HG03280 (cell line): ENCODE measurements at regions not wholly inside any gene's neighbourhood (a gene's known extent, or its start where the extent isn't known, plus 50 kb on each side); places are given as distances from the start of the nearest gene placed in this dataset.
"Not testable (repeated sequence)": the region's sequence is repeated elsewhere in the genome, so short reads cannot be mapped to it uniquely, and the experiment has no call there.

Experiments used
- ATAC-seq: cut with Tn5 transposase; IDR thresholded peaks from one replicate; pipeline ENCODE4 v1.9.1; 2021; ENCODE audit warnings: mild to moderate bottlenecking, moderate library complexity; ENCODE audit not compliant: unreplicated experiment

DNA sequence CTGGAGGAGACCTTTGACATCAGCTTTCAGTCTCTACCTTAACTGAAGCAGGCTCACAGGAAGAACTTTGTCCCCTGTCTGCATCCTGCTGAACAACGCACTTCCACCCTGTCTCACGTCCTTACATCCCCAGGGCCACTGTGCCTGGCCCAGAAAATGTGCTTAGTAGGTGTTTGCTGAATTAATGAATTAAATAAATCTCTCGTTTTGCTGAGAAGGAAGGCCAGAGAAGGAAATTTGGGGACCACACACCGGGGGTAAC lies 54.3 kb upstream of the CREB3L1 start:
- no peak for ATAC-seq

DNA sequence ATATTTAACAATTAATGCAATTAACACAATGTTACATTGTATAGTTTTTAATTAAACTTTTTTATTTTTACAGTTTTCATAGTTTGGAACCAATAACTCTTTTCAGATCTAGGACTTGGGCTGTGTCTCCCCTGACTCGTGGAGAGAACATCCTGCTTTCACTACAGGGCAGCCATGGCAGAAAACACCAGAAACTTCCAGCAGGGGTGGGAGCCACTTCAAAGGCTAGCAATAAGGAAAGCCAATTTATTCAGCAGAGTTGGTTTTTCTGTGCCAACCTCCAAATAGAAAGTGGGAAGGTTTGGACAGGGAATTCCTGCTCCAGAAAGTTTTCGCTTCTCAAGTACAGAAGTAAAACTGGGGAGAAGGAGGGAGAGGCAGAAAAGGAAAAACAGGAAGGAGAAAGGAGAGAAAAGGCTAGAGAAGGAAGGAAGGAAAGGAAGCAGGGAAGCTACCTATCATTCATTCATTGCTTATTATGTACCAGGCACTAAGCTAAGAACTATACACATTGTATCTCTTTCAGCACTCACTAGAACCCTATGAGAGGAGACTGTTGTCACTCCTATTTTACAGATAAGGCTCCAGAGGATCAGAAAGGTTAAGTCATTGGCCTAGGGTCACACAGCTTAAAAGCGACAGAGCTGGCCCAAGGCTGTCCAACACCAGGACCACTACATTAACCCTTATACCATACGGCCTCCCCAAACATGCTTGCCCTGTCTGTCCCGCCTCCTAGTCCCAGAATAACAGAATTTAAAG lies 54.8 kb upstream of the CREB3L1 start:
- ATAC-seq = no peak

DNA sequence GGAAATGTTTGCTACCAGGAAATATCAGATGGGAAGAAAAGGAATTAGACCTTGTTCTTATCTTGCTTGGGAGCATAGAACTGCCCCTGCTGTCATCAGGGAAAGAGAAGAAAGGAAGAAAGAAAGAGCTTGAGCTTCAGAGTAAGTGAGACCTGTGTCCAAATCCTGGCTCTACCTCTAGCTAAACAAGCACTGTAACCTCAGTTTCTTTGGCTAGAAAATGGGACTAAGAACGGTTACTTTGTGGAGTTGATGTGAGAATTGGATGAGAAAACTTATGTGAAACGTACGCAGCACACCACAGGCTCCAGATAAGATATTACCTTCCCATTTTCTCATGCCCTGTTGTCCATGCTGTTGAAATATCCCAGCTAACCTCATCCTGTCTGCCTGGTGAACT lies 57.1 kb upstream of the CREB3L1 start:
- no peak for ATAC-seq

DNA sequence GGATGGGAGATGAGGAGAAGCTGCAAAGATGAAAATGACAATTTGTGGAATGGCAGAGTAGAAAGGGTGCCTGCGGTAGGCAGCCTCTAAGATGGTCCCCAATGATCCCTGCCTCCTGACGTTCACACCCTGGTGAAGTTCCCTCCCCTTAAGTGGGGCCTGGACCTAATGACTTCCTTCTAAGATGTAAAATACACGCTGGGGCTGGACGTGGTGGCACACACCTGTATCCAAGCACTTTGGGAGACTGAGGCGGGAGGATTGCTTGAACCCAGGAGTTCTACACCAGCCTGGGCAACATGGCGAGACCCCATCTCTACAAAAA lies 60.7 kb upstream of the CREB3L1 start:
- no peak for ATAC-seq

DNA sequence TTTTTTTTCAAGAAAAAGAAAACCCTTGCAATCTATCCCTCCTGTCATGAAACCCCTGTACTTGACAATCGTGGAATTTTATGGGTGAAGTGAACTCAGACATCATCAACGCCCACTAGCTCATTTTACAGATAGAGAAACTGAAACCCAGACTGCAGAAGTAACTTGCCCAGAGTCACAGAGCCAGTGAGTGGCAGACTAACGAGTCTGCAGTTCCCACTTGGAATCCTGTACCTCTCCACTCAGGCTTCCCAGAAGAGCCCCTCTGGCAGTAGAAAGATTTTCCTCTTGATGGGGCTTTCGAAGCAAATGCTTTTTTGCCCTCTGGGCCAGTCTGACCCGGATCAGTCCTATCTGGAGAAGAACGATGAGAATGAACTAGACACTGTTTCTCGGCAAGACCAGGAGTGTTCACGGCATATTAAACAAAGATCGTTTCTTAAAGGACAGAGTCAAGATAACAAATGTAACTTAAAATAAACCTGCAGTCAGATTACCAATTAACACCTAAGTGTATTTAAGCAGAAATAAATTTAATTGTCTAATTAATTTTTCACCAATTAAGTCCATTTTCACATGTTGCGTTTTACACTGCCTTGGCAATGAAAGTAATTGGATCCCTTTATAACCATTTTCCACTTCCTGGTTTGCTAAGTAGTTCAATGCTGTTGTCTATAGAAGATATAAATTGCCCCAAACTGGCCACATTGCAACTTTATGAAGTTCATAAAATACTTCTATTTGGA lies 61.3 kb upstream of the CREB3L1 start:
- no peak for ATAC-seq

DNA sequence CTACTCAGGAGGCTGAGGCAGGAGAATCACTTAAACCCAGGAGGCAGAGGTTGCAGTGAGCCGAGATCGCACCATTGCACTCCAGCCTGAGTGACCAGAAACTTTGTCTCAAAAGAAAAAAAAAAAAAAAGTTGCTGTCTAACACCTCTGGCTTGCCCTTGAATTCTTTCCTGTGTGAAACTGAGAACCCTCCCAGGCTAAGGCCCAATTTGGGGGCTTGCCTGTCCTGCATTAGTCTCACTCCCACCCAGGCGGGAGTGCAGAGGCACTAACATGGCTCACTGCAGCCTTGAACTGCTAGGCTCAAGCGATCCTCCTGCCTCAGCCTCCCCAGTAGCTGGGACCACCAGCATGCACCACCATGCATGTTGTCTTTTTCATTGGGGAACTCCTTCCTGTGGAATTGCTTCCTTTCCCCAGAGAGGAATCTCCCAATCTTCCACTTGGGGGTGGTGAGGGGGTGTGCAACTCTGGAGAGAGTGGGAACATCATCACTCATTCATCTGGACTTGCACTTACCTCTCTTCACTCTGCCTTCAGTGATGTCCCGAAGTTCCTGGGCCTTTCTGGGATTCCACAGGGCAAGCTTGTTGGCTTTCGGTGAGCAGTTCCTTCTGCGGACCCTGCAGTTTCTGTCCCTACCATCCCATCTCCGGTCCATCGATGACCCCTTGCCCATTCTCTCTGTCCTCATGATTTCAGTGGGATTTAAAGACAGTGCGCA lies 62.1 kb upstream of the CREB3L1 start:
- no peak for ATAC-seq

DNA sequence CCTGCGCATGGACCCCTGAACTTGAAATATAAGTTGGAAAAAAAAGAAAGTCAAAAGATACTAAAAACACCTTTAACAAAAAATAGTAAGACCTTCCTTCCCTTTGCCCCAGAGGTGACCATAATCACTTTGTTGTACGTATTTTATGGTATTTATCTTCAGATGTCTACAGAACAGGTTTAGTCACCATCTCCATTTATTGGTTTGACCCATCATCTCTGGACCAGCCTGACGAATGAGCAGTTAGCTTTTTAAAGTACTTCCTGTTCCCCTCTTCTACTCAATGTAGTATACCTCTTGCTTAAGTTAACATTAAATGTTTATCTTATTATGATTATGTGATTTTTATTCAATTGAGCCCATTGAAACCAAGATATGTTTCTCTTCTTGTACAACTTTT lies 64.7 kb upstream of the CREB3L1 start:
- no peak for ATAC-seq

DNA sequence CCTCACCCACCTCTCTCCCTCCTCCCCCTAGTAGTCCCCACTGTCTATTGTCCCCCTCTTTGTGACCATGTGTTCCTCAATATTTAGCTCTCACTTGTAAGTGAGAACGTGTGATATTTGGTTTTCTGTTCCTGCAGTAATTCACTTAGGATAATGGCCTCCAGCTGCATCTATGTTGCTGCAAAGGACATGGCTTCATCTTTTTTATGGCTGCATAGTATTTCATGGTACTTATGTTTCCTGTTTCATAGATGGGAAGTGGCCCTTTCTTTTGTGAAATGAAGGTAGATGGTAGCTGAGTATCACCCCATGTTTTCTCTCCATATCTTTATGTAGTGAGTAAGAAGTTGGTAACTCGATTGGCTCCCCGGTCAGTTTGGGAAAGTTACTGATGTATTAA lies 66.6 kb upstream of the CREB3L1 start:
- no peak for ATAC-seq

DNA sequence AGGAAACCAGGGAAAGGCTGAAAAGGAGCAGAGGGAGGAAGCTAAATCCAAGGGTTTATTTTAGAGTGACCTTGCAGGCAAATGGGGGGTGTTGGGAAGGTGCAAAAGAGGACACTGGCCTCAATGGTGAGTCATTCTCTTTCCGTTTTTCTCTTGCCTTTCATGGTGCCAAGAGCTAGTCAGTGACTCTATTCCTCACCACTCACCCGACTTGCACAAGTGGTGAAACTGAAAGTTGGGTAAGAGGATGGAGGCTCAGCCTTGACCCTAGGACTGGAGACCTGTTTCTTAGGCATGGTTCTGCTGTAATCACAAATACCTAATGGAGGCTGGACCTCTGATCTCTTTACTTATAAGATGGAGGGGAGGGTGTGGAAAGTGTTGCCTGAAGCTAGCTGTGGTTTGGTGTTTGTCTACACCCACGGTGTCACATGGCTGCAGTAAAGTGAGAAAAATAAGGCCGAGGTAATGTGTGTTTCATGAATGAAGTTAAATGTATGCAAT lies 67.3 kb upstream of the CREB3L1 start:
- ATAC-seq = peak; percentile 50

DNA sequence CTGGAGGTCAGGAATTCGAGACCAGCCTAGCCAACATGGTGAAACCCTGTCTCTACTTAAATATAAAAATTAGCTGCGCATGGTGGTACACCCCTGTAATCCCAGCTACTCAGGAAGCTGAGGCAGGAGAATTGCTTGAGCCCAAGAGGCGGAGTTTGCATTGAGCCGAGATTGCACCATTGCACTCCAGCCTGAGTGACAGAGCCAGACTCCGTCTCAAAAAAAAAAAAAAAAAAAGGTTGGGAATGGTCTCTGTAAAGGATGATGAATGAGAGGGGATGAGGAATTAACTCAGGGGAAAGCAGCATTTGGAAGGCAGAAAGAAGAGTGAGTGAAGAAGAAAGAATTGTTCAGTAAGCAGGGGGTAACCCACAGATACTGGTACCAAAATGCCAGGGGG lies 67.8 kb upstream of the CREB3L1 start:
- ATAC-seq = not testable (repeated sequence)

DNA sequence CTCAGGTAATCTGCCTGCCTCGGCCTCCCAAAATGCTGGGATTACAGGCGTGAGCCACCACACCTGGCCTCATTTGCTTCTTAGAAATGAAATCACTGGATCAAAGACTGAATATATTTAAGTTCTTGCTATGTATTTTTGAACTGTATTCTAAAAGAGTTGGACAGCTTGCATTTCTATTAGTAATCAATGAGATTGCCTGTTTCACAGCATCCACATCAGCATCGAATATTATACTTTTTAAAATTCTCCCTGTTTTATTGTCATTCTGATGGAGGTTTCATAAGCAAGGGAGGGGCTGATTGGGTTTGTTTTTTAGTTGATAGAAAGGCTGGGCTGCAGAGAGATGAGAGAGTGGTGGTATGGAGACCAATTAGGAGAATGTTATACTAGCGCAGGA lies 68.7 kb upstream of the CREB3L1 start:
- ATAC-seq = no peak

DNA sequence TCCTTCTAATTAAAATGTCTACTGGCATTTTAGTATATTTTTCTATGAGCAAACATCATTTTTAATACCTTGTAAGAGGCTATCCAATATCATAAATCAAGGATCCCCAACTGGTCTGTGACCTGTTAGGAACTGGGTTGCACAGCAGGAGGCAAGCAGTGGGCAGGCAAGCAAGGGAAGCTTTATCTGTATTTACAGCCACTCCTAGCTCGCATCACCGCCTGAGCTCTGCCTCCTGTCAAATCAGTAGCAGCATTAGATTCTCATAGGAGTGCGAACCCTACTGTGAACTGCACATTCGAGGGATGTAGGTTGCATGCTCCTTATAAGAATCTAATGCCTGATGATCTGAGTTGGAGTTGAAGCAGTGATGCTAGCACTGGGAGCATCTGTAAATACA lies 70.2 kb upstream of the CREB3L1 start:
- ATAC-seq = no peak

DNA sequence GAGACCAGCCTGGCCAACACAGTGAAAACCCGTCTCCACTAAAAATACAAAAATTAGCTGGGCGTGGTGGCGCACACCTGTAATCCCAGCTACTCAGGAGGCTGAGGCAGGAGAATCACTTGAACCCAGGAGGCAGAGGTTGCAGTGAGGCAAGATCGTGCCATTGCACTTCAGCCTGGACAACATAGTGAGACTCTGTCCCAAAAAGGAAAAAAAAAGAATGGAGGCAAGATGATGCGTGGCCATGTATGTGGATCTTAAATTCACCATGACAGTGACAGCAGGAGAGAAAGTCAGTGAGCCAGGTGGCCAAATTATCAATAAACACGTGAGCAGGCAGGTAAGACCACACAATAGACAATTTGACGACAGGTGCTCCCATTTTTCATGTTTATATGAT lies 73.0 kb upstream of the CREB3L1 start:
- ATAC-seq = not testable (repeated sequence)

DNA sequence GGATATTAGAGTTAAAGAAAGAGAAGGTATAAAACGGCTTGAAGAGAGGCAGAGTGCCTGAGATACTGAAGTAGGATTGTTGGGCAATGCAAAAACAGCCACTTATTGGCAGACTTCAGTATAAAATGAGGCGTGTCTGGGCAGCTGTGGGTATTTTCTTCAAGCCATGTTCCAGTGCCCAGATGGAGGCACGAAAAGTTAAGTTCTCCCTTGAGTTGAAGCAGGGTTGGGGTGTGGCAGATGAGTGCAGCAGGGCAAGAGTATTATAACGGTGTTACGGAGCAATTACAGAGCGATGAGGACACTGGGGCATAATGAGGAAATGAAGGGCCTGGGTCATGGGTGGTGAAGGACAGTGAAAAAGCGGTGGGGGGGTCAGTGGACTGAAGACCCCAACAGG lies 73.7 kb upstream of the CREB3L1 start:
- ATAC-seq = no peak

DNA sequence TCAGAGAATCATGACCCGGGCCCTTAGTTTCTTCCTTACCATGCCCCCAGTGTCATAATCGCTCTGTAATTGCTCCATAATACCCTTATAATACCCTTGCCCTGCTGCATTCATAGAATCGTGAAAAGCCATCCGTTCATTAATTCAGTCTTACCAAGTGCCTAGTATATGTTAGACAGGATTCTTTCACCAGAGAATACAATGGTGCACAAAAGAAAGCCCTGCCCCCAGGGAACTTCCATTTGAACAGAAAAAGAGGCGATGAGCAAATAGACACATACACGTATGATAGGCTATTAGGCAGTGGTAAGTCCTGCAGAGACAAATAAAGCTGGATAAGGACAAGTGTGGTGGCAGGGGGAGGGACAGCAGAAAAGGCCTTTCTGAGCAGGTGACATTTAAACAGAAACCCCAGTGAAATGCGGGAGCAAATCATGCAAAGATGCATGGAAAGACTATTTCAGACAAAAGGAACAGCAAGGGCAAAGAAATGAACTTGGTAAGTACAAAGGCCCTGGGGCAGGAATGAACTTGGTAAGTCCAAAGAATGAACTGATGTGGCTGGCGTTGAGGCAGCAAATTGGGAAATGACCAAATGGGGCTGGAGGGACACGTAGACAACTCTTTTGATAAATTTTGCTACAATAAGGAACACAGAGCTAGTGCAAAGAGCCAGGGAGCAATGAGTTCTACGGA lies 74.6 kb upstream of the CREB3L1 start:
- ATAC-seq = no peak

DNA sequence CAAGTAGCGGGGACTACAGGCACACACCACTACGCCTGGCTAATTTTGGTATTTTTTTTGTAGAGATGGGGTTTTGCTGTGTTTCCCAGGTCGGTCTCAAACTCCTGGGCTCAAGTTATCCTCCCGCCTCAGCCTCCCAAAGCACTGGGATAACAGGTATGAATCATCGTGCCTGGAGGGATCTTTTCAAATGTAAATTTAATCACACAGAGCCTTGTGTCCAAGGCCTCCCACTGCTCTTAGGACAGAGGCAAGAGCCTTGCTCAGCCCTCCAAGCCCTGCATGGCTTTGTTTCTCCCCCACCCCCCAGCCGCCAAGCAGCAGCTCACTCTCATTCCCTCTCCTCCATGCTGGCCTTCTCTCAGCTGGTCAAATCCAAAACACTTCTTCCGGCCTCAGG lies 75.3 kb upstream of the CREB3L1 start:
- no peak for ATAC-seq

DNA sequence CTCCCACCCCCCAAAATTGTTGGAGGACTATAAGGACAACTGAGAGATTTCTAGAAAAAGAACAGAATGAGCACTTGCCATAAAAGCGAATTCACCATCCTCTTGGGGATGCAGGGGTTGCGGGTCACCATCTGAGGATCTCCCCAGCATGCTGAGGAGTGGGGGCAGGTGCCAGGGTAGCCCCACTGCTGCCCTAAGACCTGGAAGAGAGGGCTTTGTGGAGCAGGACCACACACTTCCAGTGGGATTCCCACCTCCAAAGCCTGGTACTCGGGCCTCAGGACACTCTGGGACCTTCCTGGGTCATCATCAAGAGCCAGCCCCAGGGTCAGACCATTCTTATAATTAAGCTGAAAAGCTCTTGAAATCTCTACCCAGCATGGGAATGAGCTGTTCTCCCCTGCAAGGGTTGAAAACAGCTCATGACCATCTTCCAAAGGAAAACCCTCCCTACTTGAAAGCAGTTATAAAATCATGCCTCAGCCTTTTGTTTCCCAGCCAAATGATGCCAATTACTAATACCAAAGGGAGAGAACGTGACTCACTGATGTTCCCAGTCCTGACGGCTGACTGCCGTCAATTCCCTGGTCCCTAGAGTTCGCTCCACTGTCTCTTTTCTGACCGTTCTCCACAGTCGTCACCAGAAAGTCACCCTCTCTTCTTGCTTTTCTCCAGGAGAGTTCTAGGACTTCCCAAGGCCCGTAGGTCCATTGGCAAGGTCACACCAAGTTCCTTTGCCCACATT lies 76.8 kb upstream of the CREB3L1 start:
- no peak for ATAC-seq

DNA sequence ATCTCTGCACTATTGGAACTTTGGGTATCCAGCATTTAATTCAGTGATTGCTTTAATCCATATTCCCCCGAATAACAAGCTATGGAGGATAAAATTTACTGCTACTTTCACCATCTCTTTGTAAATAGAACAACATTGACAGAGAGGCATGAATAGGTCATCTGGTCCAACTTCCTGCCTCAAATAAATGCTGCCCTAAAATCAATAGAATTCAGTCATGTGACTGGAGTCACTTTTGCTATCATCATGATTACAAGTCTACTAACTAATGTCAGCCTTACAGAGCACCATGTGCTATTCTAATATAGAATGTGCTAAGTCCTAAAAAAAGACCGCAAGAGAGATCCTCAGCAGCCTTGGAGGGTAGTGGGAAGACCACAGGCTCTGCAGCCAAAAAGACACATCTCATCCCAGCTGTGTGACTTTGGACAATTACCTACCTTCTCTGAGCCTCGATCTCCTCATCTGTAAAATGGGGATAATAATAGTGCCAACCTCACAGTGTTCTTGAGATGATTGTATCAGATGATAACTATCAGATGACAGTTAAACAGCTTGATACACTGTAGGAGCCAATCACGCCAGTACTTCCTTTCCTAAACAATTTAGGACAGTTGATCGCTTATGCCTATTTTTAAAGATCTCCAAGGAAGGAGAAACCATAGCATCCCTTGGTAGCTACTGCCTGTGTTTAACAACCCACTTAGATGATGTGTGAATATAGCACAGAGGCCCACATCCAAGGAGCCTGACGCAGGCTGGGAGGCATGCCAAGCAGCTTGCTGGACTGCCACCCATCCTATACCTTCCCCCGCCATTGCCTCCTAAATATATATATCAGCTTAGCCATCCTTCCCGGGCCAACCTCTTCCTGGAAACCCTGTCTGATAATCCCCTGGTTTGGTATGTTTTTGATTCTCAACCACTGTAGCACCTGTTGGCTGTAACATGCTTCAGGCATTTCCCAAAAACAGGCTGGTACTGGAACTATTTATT lies 77.3 kb upstream of the PHF21A start:
- no peak for ATAC-seq

DNA sequence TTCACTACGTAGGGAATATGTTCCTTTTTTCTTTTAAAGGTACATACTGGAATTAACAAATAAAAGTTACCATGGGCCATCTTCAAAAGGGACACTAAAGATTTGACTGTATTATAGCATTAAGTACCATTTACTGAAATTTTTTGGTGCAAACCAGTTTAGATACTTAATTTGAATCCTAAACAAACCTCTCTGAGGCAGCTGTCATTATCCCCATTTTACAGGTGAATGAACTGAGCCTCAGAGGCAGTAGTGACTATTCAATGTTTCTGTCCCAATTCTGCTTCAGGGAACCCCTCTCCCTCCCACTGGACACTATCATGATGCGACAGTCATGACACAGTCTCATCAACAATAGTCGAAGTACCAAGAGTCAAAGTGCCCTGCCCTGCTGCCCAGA lies 76.2 kb upstream of the PHF21A start:
- no peak for ATAC-seq

DNA sequence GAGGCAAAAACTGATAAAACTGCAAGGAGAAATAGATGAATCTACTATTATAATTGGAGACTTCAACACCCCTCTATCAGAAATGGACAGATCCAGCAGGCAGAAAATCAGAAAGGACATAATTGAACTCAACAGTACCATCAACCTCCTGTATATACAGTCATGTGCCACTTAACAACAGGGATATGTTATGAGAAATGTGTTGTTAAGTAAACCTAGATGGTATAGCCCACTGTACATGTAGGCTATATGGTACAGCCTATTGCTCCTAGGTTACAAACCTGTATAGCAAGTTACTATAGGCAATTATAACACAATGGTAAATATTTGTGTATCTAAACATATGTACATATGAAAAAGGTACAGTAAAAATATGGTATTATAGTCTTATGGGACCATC lies 66.8 kb upstream of the PHF21A start:
- no peak for ATAC-seq
